ENCODE measurements at regions not wholly inside any gene's neighbourhood (a gene's known extent, or its start where the extent isn't known, plus 50 kb on each side); places are given as distances from the start of the nearest gene placed in this dataset.

DNA sequence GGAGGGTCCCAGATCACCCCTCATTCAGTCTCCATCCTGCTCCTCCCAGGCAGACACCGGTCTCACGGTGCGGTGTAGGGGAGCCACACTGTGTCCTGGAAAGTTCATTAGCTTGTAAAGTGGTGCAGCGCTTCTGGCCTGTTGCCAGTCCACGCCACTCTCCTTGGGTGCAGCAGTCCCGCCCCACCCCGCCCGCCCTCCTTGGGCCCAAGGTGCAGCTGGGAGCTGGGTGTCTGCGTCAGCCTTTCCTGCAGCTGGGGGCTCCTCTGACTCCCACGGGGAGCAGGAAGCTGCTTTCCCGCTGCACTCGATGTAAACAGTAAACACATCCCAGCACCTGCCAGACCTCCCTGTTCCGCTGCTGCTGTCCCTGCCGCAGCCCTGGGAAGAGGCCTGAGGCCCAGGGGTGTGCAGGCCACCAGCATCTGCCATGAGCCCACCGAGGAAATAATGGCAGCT is 53.8 kb upstream of the ASB18 start:
- no peaks in the 10 kb centered on the region for H3K27me3 Mint-ChIP-seq
- Histone ChIP-seq H3K9ac (ENCODE audit: low read length) (no peak overlapping the region), H4K20me1 (ENCODE audit: control insufficient read depth, insufficient read depth, low read length, poor library complexity, severe bottlenecking) (no peaks in the 10 kb centered on the region), H3K79me2 (ENCODE audit: control insufficient read depth, insufficient read depth, low read length) (no peaks in the 10 kb centered on the region), H3K9me3 (ENCODE audit: control extremely low read depth in 1 of 3, control insufficient read depth in 2 of 3, insufficient read depth in 1 of 3, low read length in 2 of 3) (peaks cover 0 to 4% (median 3%) of the 10 kb centered on the region in 3 donors), H2AFZ (ENCODE audit: insufficient read depth, low read depth, low read length, poor library complexity, severe bottlenecking) (no peak overlapping the region), H3K27me3 (replicated peaks in 1 of 4; ENCODE audit: control extremely low read depth in 1 of 4, control insufficient read depth in 3 of 4, insufficient read depth in 4 of 4, low read length in 3 of 4) (no peaks in the 10 kb centered on the region), H3K27ac (ENCODE audit: low read length in 2 of 2) (no peak overlapping the region), H3K4me3 (ENCODE audit: control extremely low read depth in 1 of 5, extremely low read depth in 1 of 5, insufficient read depth in 1 of 5, low read depth in 2 of 5, low read length in 4 of 5) (no peak overlapping the region), H3K4me2 (replicated peaks; ENCODE audit: low read depth, low read length, poor library complexity, severe bottlenecking) (no peak overlapping the region), H3K36me3 (replicated peaks in 1 of 2; ENCODE audit: control extremely low read depth in 1 of 2, control insufficient read depth in 1 of 2, extremely low read depth in 1 of 2, insufficient read depth in 2 of 2, low read length in 1 of 2) (no peaks in the 10 kb centered on the region), H3K4me1 (ENCODE audit: control insufficient read depth in 2 of 2, insufficient read depth in 2 of 2, low read length in 2 of 2) (no peaks in the 10 kb centered on the region)
- H3K4me3 Mint-ChIP-seq = no peak overlapping the region
- ATAC-seq (ENCODE audit: low read depth) (no peak), DNase-seq (no peak)
- WGBS (ENCODE audit: insufficient coverage) = 84% methylated on average over 15 of the region's 15 CpGs
- POLR2A ChIA-PET = no interaction called here
- intact Hi-C loops (cut with micrococcal nuclease) = no loop called here
- H3K27ac Mint-ChIP-seq = no peak overlapping the region
- TF ChIP-seq, protein P1, sequence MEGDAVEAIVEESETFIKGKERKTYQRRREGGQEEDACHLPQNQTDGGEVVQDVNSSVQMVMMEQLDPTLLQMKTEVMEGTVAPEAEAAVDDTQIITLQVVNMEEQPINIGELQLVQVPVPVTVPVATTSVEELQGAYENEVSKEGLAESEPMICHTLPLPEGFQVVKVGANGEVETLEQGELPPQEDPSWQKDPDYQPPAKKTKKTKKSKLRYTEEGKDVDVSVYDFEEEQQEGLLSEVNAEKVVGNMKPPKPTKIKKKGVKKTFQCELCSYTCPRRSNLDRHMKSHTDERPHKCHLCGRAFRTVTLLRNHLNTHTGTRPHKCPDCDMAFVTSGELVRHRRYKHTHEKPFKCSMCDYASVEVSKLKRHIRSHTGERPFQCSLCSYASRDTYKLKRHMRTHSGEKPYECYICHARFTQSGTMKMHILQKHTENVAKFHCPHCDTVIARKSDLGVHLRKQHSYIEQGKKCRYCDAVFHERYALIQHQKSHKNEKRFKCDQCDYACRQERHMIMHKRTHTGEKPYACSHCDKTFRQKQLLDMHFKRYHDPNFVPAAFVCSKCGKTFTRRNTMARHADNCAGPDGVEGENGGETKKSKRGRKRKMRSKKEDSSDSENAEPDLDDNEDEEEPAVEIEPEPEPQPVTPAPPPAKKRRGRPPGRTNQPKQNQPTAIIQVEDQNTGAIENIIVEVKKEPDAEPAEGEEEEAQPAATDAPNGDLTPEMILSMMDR (IDR thresholded peaks at IDR 0.05) = no peak
- no peak for TF ChIP-seq EZH2 (IDR thresholded peaks at IDR 0.05; ENCODE audit: borderline replicate concordance, insufficient read depth, low read depth, low read length, poor library complexity, severe bottlenecking)
- H3K9me3 Mint-ChIP-seq (ENCODE audit: insufficient read depth) = no peaks in the 10 kb centered on the region
- H3K4me1 Mint-ChIP-seq = no peaks in the 10 kb centered on the region
- CTCF ChIA-PET = no interaction called here

DNA sequence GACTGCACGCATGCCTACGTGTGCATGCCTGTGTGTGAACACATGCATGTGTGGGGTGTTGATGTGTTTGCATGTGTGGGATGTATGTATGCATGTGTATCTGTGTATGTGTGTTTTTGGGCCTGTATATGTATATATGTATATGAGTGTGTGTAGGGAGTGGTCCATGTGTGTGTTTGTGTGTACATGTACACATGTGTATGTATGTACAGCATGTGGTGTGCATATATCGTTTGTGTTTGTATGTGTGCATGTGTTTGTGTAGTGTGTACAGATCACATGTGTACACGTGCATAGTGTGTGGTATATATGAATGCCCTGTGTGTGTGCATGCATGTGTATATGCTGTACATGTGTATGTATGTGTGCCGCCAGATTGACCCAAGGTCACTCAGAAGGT is 54.2 kb upstream of the ASB18 start:
- no peak overlapping the region for H3K4me3 ChIP-seq (ENCODE audit: control extremely low read depth in 1 of 5, extremely low read depth in 1 of 5, insufficient read depth in 1 of 5, low read depth in 2 of 5, low read length in 4 of 5)
- no peaks in the 10 kb centered on the region for H3K27me3 ChIP-seq (replicated peaks in 1 of 4; ENCODE audit: control extremely low read depth in 1 of 4, control insufficient read depth in 3 of 4, insufficient read depth in 4 of 4, low read length in 3 of 4)
- no peaks in the 10 kb centered on the region for H3K36me3 ChIP-seq (replicated peaks in 1 of 2; ENCODE audit: control extremely low read depth in 1 of 2, control insufficient read depth in 1 of 2, extremely low read depth in 1 of 2, insufficient read depth in 2 of 2, low read length in 1 of 2)
- no peak overlapping the region for H2AFZ ChIP-seq (ENCODE audit: insufficient read depth, low read depth, low read length, poor library complexity, severe bottlenecking)
- no peak overlapping the region for H3K9ac ChIP-seq (ENCODE audit: low read length)
- H4K20me1 ChIP-seq (ENCODE audit: control insufficient read depth, insufficient read depth, low read length, poor library complexity, severe bottlenecking) = no peaks in the 10 kb centered on the region
- ATAC-seq (ENCODE audit: low read depth) (no peak), DNase-seq (no peak)
- no peaks in the 10 kb centered on the region for H3K79me2 ChIP-seq (ENCODE audit: control insufficient read depth, insufficient read depth, low read length)
- H3K27ac Mint-ChIP-seq = no peak overlapping the region
- no peaks in the 10 kb centered on the region for H3K9me3 Mint-ChIP-seq (ENCODE audit: insufficient read depth)
- no peak overlapping the region for H3K4me2 ChIP-seq (replicated peaks; ENCODE audit: low read depth, low read length, poor library complexity, severe bottlenecking)
- TF ChIP-seq, protein P1 (IDR thresholded peaks at IDR 0.05) = no peak
- no peaks in the 10 kb centered on the region for H3K4me1 ChIP-seq (ENCODE audit: control insufficient read depth in 2 of 2, insufficient read depth in 2 of 2, low read length in 2 of 2)
- WGBS (ENCODE audit: insufficient coverage) = 98% methylated on average over 5 of the region's 5 CpGs
- peaks cover 0 to 3% (median 2%) of the 10 kb centered on the region in 3 donors for H3K9me3 ChIP-seq (ENCODE audit: control extremely low read depth in 1 of 3, control insufficient read depth in 2 of 3, insufficient read depth in 1 of 3, low read length in 2 of 3)
- H3K27me3 Mint-ChIP-seq = no peaks in the 10 kb centered on the region
- no peak overlapping the region for H3K27ac ChIP-seq (ENCODE audit: low read length in 2 of 2)
- H3K4me3 Mint-ChIP-seq = no peak overlapping the region
- CTCF ChIA-PET = no interaction called here
- POLR2A ChIA-PET = no interaction called here
- intact Hi-C loops (cut with micrococcal nuclease) = no loop called here
- no peaks in the 10 kb centered on the region for H3K4me1 Mint-ChIP-seq

Data from B cell (primary cell).